NCI-H1694 treated with DMSO at 0.1 percent for 48 hours (cell line): ENCODE measurements at regions not wholly inside any gene's neighbourhood (a gene's known extent, or its start where the extent isn't known, plus 50 kb on each side); places are given as distances from the start of the nearest gene placed in this dataset.
"Not testable (repeated sequence)": the region's sequence is repeated elsewhere in the genome, so short reads cannot be mapped to it uniquely, and the experiment has no call there.

Experiments used
- DNase-seq: peaks from one replicate; lab custom pipeline; 2025; lab: John Stamatoyannopoulos, UW

DNA sequence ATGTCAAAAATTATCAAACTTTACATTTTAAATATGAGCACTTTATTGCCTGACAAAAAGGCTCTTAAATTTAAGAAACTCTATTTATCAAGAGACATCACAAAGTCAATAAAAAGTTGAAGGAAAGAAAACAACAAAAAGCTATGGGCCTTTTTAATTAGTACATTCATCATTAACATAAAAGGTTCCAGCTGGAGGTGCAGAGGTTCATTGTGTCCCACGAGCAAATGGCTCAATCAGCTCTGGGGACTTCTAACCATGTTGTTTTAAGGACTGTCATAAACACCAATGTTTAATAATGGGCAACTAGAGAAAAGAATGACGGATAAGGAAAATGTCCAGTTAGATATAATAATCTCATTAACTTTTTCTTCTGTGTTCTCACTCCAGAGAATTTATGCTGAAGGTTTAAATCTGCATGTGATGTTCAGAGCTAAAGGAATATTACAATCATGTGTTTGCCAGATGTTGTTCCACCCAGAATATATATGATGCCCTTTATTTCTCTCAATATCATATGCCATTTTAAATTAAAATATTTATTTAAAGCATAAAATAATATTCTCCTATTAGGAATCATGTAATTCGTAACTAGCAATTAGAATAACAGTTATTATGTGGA is 840.3 kb upstream of the ADGRL3 start:
- DNase-seq, result no peak

DNA sequence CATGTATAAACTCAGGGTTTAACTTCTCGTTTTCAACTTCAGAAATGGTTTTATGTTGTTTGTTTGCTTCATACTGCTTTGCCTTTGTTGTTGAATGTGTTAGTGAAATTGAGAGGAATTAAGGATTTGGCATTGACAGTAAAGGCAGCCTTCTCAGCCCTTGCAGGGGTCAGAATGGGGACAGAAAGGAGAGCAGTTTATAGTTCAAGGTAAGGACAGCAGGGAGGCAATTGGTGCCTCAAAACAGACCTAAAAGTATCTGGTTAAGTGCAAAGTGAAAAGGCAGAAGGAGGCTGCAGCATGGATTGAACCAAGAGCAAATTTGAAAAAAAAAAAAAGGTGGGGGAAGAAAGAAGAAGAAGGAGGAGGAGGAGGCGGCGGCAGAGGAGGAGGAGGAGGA is 835.0 kb upstream of the ADGRL3 start:
- DNase-seq, result no peak

DNA sequence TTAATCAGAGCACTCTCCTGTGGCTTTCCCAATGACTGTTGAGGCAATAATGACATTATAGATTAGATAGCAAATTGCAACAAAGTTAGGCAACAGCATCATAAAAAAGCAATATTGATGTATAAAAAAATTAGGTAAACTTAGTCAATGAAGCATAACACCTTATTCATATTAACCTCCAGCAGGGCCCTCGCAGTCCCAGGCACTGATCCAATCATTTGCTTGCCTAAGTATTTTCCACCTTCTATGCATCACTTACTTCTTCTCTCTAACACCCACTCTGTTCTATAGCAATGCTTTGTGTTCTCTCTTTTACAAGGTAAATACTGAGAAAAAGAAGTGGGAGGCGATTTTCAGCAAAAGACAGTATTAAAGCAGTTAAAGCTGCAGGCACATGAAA is 833.5 kb upstream of the ADGRL3 start:
- no peak for DNase-seq

DNA sequence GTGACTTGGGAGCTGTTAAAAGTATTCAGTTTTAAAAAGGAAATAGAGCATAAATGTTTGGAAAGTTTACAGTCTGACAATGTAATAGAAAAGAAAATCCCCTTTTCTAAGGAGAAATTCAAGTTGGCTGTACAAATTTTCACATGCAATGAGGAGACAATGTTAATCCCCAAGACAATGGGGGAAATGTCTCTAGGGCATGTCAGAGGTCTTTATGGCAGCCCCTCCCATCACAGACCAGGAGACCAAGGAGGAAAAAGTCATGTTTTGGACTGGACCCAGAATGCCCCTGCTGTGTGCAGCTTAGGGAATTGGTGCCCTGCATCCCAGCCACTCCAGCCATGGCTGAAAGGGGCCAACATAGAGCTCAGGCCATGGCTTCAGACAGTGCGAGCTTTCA is 831.1 kb upstream of the ADGRL3 start:
- DNase-seq, result no peak

DNA sequence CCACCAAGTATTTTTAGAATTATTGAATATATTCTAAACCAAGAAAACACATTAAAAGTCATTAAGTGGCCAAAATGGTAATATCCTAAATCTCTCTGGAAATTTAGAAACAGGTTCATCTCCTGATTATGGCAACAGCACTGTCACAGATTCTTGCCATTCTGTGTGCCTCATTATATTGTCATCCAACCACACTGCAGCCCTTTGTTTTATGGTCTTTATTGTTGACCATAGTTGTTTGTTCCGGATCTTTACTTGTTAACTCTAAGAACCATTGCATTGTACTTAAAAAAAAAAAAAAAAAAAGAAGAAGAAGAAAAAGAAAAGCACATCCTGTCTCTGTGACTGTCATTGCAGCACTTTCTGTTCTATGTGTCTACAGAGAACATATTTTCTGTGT is 822.1 kb upstream of the ADGRL3 start:
- no peak for DNase-seq

DNA sequence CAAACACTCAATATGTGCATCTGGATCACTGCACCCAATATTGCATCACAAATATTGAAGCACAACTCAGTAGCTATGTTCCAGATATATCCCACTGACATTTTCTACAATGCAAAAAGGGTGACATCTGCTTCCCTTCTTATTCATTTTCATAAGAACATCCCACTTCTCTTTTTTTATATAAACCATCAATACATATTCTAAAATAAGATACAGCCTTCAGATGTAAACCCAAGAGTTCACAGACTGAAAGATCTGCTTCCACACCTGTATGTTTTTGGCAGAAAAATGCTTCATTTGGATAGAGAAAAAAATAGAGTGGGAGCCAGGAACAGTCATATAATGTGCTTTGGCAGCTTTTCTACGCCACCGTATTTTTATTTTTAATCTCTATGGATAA is 815.6 kb upstream of the ADGRL3 start:
- DNase-seq, result no peak

DNA sequence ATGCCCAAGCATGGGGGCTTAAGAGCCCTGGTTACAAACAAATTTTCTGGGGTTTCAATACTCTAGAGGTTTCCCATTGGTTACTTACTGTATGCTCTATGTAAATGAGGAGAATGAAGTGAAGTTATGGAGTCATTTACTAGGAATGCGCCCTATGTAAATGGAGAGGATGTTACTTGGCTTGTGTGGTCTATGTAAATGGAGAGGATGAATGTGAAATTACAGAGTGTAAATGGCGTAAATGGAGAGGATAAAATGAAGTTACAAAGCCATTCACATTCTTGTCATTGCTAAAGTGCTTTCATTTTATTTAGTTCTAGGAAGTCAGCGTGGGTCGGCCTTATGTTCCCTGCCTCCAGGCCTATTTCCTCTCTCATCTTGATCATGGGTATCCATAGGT is 810.5 kb upstream of the ADGRL3 start:
- DNase-seq, result no peak

DNA sequence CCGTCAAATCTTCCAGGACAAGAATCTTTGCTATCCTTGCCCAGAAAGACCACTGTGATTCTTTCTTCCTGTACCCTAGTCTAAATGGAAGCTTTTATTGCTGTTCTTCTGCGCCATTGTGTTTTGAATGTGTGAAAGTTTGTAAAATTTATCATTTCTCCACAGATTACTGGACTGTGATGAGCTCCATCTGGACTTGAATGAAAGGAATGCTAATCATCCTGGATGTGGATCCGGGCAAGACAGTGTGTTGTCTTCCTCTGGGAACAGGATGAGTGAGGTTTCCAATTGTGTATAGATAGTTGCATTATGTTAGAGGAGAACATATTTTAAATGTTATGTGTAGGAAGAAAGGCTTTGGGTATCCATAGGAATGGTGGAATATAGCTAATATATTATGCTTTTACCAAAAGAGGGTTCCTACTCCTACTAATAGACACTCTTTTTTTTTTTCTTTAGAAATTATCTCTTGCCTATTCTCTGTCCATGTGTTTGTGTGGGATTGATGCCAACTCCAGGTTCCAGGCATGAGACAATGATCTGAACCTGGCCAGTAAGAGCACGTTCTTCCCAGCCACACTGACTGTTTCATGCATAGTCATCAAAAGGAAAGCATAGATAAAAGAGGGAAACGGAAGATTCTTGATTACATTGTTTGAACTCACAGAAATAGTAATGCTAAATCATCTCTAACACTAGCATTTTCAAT is 803.6 kb upstream of the ADGRL3 start:
- no peak for DNase-seq

DNA sequence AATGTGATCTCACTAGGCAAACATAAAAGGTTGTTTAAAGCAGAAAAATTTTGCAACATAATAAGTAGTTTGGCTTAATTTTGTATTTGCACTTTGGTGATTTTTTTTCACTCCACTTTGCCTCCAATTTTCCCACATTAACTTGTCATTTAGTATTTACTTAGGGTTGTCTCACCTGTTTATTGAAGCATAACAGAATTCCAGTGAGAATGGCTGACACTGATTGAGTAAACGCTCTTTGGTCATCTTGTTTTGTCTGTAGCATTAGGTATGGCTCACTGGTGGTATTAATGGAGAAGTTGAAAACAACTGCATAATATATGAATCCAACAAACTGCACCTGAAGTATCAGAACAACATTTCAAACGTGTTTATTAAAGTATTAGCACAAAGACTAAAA is 799.5 kb upstream of the ADGRL3 start:
- no peak for DNase-seq

DNA sequence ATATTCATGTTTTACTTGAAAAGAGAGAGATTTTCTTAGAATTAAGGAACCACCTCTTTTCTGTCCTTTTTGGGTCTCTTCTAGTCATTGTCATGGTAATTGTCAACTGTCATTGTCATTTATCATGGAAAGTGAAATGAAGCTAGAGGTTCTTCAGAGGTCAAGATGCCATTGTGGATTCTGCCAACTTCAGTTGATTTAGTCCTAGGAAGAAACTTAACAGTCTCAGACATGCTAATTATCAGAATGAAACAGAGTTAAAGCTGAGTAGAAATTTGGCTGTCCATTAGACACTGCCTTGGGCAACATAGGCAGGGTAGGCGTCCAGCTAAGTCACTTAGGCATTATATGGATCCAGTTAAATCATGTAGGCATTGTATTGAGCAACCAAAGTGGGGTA is 796.1 kb upstream of the ADGRL3 start:
- no peak for DNase-seq

DNA sequence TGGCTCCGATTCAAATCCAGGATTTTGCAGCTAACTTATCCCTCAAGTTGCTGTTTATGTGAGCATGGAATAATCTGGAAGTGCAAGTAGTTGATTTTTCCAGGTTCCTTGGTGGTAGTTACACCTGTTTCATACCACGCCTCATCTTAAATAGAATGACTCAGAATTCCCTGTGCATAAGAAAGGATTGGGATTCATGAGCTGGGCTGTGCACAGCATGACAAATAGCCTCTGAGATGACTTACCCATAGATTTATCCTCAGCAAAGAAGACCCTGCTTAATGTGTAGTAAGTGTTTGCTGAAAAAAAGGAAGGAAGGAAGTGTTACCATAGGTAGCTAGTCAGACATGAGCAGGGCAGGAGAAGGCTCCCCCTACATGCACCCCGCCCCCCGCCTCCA is 777.7 kb upstream of the ADGRL3 start:
- no peak for DNase-seq

DNA sequence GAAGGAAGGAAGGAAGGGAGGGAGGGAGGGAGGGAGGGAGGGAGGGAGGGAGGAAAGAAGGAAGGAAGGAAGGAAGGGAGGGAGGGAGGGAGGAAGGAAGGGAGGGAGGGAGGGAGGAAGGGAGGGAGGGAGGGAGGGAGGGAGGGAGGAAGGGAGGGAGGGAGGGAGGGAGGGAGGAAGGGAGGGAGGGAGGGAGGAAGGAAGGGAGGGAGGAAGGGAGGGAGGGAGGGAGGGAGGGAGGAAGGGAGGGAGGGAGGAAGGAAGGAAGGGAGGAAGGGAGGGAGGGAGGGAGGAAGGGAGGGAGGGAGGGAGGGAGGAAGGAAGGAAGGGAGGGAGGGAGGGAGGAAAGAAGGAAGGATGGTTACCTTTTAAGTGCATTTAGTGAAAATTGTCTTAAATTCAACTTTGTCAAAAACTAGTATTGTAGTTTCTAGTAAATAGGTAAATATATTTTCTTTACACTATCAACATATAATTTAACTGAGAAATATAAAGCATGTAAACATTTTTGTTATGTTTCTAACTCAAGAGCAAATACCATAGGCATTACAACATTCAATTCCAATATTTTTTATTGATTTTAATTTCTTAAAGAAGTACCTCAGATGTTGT is 776.4 kb upstream of the ADGRL3 start:
- DNase-seq, result not testable (repeated sequence)

DNA sequence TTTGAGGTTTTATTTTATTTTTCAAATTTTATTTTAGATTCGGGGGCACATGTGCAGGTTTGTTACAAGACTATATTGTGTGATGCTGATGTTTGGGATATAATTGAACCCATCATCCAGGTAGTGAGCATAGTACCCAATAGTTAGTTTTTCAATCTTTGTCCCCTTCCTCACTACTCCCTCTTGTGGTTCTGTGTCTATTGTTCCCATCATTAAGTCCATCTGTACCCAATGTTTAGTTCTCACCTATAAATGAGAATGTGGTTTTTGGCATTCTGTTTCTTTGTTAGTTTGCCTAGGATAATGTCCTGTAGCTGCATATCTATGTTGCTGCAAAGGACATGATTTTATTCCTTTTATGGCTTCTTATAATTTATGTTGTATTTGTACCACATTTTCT is 767.2 kb upstream of the ADGRL3 start:
- no peak for DNase-seq

DNA sequence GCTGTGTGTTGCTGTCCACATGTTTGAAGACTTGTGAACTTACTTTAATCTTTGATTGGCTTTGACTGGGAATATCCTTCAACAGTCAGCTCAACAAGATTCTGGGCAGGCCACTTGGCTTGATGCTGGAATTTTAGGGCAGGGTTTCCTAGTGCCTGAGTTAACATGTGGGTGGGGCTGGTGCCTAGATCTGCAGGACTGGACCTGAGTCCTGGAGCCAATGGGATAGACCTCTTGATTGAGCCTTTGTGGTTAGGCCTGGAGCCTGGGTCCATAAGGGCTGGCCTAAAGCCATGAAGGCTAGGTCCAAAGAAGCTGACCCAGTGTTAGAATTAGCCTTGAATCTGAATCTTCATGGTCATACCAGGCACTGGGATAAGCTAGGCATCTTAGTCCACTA is 757.1 kb upstream of the ADGRL3 start:
- no peak for DNase-seq

DNA sequence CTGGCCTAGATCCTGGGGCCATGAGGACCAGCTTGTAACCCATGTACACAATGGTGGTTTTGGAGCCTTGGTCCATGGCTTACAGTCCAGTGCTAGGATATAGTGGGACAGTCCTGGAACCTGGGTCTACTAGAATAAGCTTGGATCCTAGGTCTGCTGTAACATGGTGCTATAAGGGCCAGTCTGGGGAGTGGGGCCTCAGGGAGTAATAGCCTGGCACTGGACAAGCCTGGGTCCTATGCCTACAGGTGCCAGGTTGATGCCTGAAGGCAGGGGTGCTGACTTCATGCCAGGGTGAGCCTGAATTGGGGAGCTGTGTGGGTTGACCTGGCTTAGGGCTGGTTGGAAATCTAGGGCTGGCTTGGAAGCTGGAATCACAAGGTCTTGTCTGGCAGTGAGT is 756.3 kb upstream of the ADGRL3 start:
- no peak for DNase-seq

DNA sequence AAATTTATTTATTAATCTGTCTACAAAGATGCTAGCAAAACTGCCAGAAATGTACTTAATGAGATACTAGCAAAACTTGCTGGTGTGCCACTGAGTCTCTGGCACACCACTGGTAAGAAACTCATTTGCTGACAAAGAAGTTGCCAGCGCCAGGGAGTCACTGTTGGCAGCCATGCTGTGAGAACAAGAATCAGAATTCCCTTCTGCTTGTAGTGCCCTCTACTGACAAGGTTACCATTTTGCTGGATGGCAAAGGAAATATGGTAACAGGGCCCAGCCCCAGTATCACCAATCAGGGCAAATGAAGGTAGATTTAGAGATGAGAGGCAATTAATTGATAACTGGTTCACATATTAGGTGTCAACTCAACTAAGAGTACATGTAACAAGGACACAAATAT is 750.1 kb upstream of the ADGRL3 start:
- no peak for DNase-seq

DNA sequence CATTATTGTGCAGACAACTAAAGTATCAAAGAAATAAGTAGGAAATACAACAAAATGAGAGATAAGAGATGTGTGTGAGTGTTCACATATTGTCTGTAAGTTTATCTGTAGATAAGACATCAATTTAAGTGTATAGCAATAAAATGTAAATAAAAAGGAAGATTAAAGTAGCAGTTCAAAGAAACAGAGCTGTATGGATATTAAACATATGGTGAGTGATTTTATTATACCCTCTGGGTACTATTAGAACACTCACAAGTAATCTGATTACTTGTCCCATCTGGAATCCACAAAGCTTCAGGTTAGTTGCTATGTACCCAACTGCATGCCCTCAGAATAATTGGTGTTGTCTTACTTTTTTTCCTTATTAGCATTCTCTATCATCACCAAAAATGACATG is 747.9 kb upstream of the ADGRL3 start:
- no peak for DNase-seq

DNA sequence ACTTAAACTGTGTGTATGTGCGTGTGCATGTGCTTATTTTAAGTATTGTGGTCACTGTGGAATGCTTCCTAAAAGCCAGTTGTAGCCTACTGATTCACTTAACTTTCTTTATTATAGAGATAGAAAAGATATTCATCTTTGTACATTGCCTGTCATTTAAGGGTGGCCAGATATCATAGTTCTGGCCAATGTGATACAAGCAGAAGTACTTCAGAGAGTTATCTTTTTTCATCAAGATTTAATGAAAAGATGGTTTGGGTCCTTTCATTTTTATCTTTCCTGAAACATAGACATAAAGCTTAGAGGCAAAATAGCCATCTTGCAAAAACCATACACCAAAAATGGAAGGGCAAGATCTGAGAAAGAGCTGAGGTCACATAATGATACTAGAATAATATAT is 744.7 kb upstream of the ADGRL3 start:
- no peak for DNase-seq

DNA sequence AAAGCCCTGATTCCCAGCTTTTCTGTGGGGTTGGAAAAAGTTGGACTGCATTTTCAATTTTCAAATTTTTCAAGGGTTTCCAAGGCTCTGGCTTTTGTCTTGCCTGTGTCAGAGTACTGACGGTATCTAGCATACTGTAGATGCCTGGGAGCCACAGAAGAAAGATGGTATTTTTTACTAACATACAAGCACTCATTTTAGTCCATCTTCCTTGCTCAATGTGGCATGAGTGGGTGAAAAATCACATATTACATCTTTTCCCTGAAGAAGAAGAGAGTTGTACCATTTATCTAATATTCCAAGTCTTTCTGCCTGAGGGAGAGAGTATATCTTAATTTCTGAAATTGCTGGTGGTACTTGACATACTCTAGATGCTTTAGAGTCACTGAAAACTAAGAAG is 738.6 kb upstream of the ADGRL3 start:
- no peak for DNase-seq

DNA sequence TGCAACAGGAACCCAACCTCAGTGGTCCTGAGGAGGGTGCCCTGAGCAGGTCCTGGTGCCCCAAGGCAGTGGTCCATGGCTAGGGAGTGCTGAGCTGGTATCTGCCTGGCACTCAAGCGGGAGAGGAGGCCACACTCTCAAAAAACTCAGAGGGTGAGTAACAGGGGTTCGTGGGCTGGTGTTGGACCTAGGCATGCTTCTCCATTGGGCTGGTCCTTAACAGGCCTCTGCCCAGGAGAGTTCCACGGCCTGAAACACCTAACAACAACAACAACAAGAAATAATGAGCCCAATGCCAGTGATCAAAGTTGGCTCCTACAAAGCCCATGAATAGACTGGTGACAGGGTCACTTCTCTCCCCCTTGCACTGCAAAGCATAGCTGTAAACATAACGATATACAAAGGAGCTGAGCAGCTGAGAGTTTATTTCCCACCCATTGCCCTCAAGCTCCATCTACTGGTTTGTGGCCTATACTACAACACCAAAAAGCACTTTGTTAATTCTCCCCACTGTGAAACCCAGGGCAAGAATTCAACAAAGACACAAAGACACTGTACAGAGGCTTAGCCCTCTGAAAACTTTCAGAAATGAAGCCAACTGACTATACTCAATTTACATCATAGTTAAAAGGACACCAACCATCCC is 736.1 kb upstream of the ADGRL3 start:
- DNase-seq, result no peak

DNA sequence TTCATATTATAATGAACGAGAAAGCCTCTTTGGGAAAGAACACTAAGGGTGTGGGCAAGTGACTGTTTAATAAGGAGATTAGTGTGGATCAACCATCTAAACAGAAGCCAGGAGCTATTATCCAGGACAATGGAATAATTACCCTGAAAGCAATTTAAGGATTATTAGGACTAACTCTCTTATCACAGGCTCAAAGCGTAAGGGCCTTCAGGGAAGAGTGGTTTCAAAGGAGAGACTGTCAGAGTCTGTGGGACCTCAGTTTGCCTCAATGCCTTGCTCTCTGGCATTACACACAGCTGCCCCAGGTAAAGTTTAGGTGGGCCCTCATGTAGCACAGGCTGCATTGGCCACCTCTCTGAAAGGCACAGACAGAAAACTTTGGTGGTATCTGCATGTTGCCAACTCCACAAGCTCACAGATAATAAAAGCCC is 717.2 kb upstream of the ADGRL3 start:
- DNase-seq, result no peak

DNA sequence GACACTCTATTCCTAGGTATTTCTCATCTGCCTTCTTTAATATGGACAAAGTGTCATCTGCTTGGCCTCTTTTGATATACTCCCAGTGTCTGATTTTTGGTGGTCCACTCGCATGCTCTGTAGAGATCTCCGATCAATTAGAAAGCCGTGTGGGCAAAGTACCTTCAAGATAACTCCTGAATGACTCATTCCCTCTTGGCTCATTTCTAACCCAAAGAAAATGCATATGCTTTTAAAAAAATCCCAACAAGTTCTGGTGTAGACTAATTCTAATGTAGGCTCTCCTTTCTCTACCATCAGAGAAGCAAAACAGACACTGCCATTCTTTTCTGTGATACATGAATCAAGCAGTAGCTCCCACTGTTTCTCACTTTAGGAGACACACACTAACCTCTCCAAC is 714.9 kb upstream of the ADGRL3 start:
- no peak for DNase-seq

DNA sequence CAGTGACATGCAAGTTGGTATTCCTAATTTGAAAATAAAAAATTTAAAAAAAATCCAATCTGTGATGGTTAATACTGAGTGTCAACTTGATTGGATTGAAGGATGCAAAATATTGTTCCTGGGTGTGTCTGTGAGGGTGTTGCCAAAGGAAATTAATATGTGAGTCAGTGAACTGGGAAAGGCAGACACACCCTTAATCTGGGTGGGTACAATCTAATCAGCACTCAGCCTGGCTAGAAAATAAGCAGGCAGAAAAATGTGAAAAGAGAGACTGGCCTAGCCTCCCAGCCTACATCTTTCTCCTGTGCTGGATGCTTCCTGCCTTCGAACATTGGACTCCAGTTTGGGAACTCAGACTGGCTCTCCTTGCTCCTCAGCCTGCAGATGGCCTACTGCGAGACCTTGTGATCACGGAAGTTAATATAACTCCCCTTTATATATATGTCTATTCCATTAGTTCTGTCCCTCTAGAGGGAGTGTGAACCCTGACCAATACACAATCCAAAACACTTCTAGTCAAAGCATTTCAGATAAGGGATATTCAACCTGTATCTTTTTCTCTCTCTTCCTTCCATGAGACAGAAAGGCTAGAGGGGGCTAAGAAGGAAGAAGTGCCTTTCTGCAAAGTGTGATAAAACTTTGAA is 712.9 kb upstream of the ADGRL3 start:
- not testable (repeated sequence) for DNase-seq
